OCI-LY7 (cell line): ENCODE measurements at regions not wholly inside any gene's neighbourhood (a gene's known extent, or its start where the extent isn't known, plus 50 kb on each side); places are given as distances from the start of the nearest gene placed in this dataset.

Experiments
- BruUV-seq: library from RNA; stranded (reverse); fragments of 400-500 nt; replicated peaks from 2 replicates; lab custom pipeline; 2021; lab: Mats Ljungman, UMichigan
- CTCF ChIA-PET: fragments of 300-600 bp; sonication (Branson Sonifier 250); formaldehyde crosslinking; loops from one replicate; lab custom pipeline; 2022; ENCODE audit warnings: antibody characterized with exemption; ENCODE audit not compliant: unreplicated experiment; lab: Charles Lee
- POLR2A ChIA-PET: fragments of 300-600 bp; sonication (Branson Sonifier 250); formaldehyde crosslinking; loops from one replicate; lab custom pipeline; 2022; ENCODE audit warnings: antibody characterized with exemption; lab: Charles Lee
- DNase-seq: peaks from one replicate; pipeline ENCODE4 v3.0.0-alpha.2; 2015; ENCODE audit warnings: low spot score
- H2AFZ ChIP-seq: fragments of 200-600 bp; sonication (generic), shearing (Covaris generic); 2 replicates; pipeline ENCODE4 v1.6.1; 2014; ENCODE audit warnings: mild to moderate bottlenecking, antibody characterized with exemption, low read length, moderate library complexity
- H3K27ac ChIP-seq: fragments of 200-600 bp; sonication (generic); 2 replicates; pipeline ENCODE4 v1.5.1; 2014; ENCODE audit warnings: mixed run types, low read depth, mild to moderate bottlenecking, moderate library complexity, low read length, inconsistent platforms; ENCODE audit not compliant: poor library complexity, severe bottlenecking
- H3K36me3 ChIP-seq: fragments of 200-600 bp; sonication (generic); 2 replicates; pipeline ENCODE4 v1.6.1; 2014; ENCODE audit warnings: mild to moderate bottlenecking, antibody characterized with exemption, low read length, moderate library complexity, mixed read lengths; ENCODE audit not compliant: insufficient read depth
- H3K4me1 ChIP-seq: fragments of 200-600 bp; sonication (generic); 2 replicates; pipeline ENCODE4 v1.5.1; 2014; ENCODE audit warnings: mild to moderate bottlenecking, low read length; ENCODE audit not compliant: insufficient read depth, poor library complexity, severe bottlenecking
- H3K4me2 ChIP-seq: fragments of 200-600 bp; sonication (generic); 2 replicates; pipeline ENCODE4 v1.6.1; 2014; ENCODE audit warnings: mild to moderate bottlenecking, low read length
- H3K4me3 ChIP-seq: fragments of 200-600 bp; sonication (generic); 2 replicates; pipeline ENCODE4 v1.5.1; 2014; ENCODE audit warnings: mild to moderate bottlenecking, low read depth, low read length; ENCODE audit not compliant: poor library complexity, severe bottlenecking
- H3K79me2 ChIP-seq: fragments of 200-600 bp; sonication (generic); 2 replicates; pipeline ENCODE4 v1.6.1; 2016; ENCODE audit warnings: low read depth, mild to moderate bottlenecking, low read length, moderate library complexity, mixed read lengths; ENCODE audit not compliant: insufficient read depth
- H3K9me2 ChIP-seq: fragments of 200-600 bp; sonication (generic); 2 replicates; pipeline ENCODE4 v1.6.1; 2016; ENCODE audit warnings: mild to moderate bottlenecking, low read length, mixed read lengths; ENCODE audit not compliant: insufficient read depth
- H3K9me3 ChIP-seq: fragments of 200-600 bp; sonication (generic); 2 replicates; pipeline ENCODE4 v1.6.1; 2014; ENCODE audit warnings: mild to moderate bottlenecking, mixed run types, low read length, mixed read lengths
- H4K20me1 ChIP-seq: fragments of 200-600 bp; sonication (generic); 2 replicates; pipeline ENCODE4 v1.6.1; 2014; ENCODE audit warnings: mild to moderate bottlenecking, antibody characterized with exemption, low read length, moderate library complexity, mixed read lengths; ENCODE audit not compliant: insufficient read depth
- CTCF ChIP-seq: fragments of 200-600 bp; sonication (generic); conservative IDR thresholded peaks from 2 replicates; pipeline ENCODE4 v1.5.1; 2014; ENCODE audit warnings: mild to moderate bottlenecking, antibody characterized with exemption, low read length, moderate library complexity, mixed read lengths
- EZH2phosphoT487 ChIP-seq: fragments of 200-600 bp; sonication (generic); IDR thresholded peaks from 2 replicates; pipeline ENCODE4 v1.6.1; 2018; ENCODE audit warnings: low read depth, borderline replicate concordance, mild to moderate bottlenecking, mixed run types, antibody characterized with exemption, low read length, moderate library complexity, mixed read lengths
- intact Hi-C: fragments of 100-400 bp; cut with micrococcal nuclease; formaldehyde crosslinking; loops from one replicate; pipeline ENCODE4 v1.10.0; 2022; ENCODE audit not compliant: unreplicated experiment

- Histone ChIP-seq H2AFZ (no peak overlapping the region), H3K79me2 (no peaks in the 10 kb centered on the region), H3K36me3 (no peaks in the 10 kb centered on the region), H4K20me1 (no peaks in the 10 kb centered on the region), H3K9me2 (no peaks in the 10 kb centered on the region), H3K4me2 (no peak overlapping the region), H3K4me3 (no peak overlapping the region), H3K9me3 (no peaks in the 10 kb centered on the region), H3K4me1 (no peaks in the 10 kb centered on the region), H3K27ac (no peak overlapping the region)
- BruUV-seq, result no TSS peak
- ChIA-PET POLR2A (interaction anchor here (0.5 to 0.6 kb wide), 2 partner anchors 334 to 347 kb away, joined by 4 to 5 read pairs; no protein-coding TSS in a partner anchor), CTCF (no interaction called here)
- intact Hi-C loops, result no loop called here
- no peak for DNase-seq
- TF ChIP-seq EZH2phosphoT487, result no peak
- no peak for TF ChIP-seq CTCF
These were observed 98.1 kb upstream of the CDC42EP3 start for GRCh38 chr2:37769551-37769950.

- Histone ChIP-seq H3K4me3 (no peak overlapping the region), H3K4me1 (no peaks in the 10 kb centered on the region), H4K20me1 (no peaks in the 10 kb centered on the region), H3K79me2 (no peaks in the 10 kb centered on the region), H3K36me3 (no peaks in the 10 kb centered on the region), H3K9me3 (no peaks in the 10 kb centered on the region), H3K9me2 (no peaks in the 10 kb centered on the region), H3K27ac (no peak overlapping the region), H3K4me2 (no peak overlapping the region), H2AFZ (no peak overlapping the region)
- no TSS peak for BruUV-seq
- ChIA-PET POLR2A (interaction anchor here (0.7 kb wide), 1 partner anchor 302 kb away, joined by 3 read pairs; no protein-coding TSS in a partner anchor), CTCF (no interaction called here)
- intact Hi-C loops, result no loop called here
- no peak for TF ChIP-seq CTCF
- TF ChIP-seq EZH2phosphoT487, result no peak
- no peak for DNase-seq
These were observed 99.4 kb upstream of the CDC42EP3 start for GRCh38 chr2:37770797-37771196.

- Histone ChIP-seq H3K79me2 (no peaks in the 10 kb centered on the region), H3K9me2 (no peaks in the 10 kb centered on the region), H3K9me3 (no peaks in the 10 kb centered on the region), H3K4me1 (no peaks in the 10 kb centered on the region), H3K4me3 (no peak overlapping the region), H3K4me2 (no peak overlapping the region), H4K20me1 (no peaks in the 10 kb centered on the region), H3K27ac (no peak overlapping the region), H3K36me3 (no peaks in the 10 kb centered on the region), H2AFZ (no peak overlapping the region)
- no peak for TF ChIP-seq CTCF
- no peak for TF ChIP-seq EZH2phosphoT487
- intact Hi-C loops, result no loop called here
- POLR2A ChIA-PET, result no interaction called here
- no peak for DNase-seq
- no TSS peak for BruUV-seq
- CTCF ChIA-PET, result no interaction called here
These were observed 100.2 kb upstream of the CDC42EP3 start for GRCh38 chr2:37771600-37772088.
